ENCODE measurements at regions not wholly inside any gene's neighbourhood (a gene's known extent, or its start where the extent isn't known, plus 50 kb on each side); places are given as distances from the start of the nearest gene placed in this dataset.

DNA sequence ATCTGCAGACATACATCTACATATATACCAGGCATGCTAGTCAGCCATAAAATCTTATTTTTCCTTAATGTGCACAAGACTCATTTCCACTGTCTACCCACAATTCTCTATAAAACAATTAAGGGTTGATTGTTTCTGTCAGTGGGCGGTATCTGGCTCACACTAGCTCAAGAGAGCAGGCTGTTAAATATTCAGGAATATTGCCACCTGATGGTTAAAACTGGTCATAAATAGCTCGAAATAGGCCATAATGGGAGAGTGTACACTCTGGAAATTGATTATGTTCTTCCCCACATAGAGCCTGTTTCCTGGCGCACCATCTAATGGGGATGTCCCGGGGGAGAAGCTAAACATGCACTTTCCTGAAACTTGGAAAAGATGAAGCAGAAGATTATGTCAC lies 620.6 kb upstream of the ANKRD30A start (continued):
- TF ChIP-seq GATAD2B (conservative IDR thresholded peaks at IDR 0.05; ENCODE audit: low read depth): no peak

DNA sequence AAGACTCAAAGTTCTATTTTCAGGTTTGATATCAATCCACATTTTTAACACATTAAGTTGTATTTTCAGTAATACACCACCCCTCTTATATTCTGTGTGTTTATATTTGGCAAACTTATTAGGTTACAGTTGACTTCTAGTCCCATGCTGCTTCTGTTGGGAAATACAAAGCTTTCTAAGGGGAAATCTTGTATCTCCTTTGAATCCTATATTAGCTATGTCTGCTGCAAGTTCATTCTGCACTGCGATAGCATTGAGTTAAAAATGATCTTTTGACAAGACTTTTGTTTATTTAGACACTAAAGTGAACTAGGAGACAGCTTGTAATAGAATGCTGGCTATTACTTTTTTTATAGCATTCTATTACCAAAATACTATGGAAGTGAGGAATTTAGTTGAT lies 625.1 kb upstream of the ANKRD30A start:
- no peak overlapping the region for H3K27ac ChIP-seq (ENCODE audit: control insufficient read depth, insufficient read depth)
- DNase-seq (ENCODE audit: low read depth, low spot score) (no peak), FAIRE-seq (no peak), ATAC-seq (no peak)
- no peaks in the 10 kb centered on the region for H3K27me3 ChIP-seq (replicated peaks in 1 of 2; ENCODE audit: control insufficient read depth in 2 of 2, insufficient read depth in 2 of 2, low read length in 1 of 2)
- H2AFZ ChIP-seq (ENCODE audit: control insufficient read depth, low read depth, low read length): no peak overlapping the region
- intact Hi-C loops (cut with micrococcal nuclease; ENCODE audit: unreplicated experiment): no loop called here
- ChIA-PET POLR2A (no interaction called here), RAD21 (ENCODE audit: unreplicated experiment) (no interaction called here), CTCF (no interaction called here), SMC1A (ENCODE audit: uncharacterized antibody, unreplicated experiment) (interaction anchor here (0.5 kb wide), 1 partner anchor 1220 kb away, joined by 4 read pairs; no protein-coding TSS in a partner anchor)
- H3K4me1 ChIP-seq (ENCODE audit: control insufficient read depth, insufficient read depth, low read length): no peaks in the 10 kb centered on the region
- in situ Hi-C loops (cut with MboI): no loop called here
- H3K79me2 ChIP-seq (ENCODE audit: control insufficient read depth, insufficient read depth, low read length): no peaks in the 10 kb centered on the region
- no peaks in the 10 kb centered on the region for H3K36me3 ChIP-seq (ENCODE audit: control insufficient read depth in 2 of 2, insufficient read depth in 2 of 2, low read length in 1 of 2)
- H3K9ac ChIP-seq (ENCODE audit: control insufficient read depth, insufficient read depth, low read length): no peak overlapping the region
- no TSS peak for BruUV-seq (replicated peaks)
- no peaks in the 10 kb centered on the region for H3K9me3 ChIP-seq (replicated peaks; ENCODE audit: control insufficient read depth, insufficient read depth, low read length)
- H3K4me3 ChIP-seq: no peak overlapping the region
- no peak overlapping the region for H3K4me2 ChIP-seq (ENCODE audit: control insufficient read depth, insufficient read depth)
- H4K20me1 ChIP-seq (ENCODE audit: control insufficient read depth, insufficient read depth): no peaks in the 10 kb centered on the region
- 0% methylated on average over 1 of the region's 1 CpG for WGBS (ENCODE audit: insufficient coverage, insufficient replicate concordance, low lambda C conversion rate, missing lambda C conversion rate)
- TF ChIP-seq HDGF (IDR thresholded peaks at IDR 0.05): no peak
- TF ChIP-seq CEBPB (IDR thresholded peaks at IDR 0.05; ENCODE audit: borderline replicate concordance in 1 of 2, low read depth in 2 of 2, low read length in 2 of 2): no peak
- no peak for TF ChIP-seq CBX3 (IDR thresholded peaks at IDR 0.05; ENCODE audit: borderline replicate concordance, low read depth)
- TF ChIP-seq, protein P1, sequence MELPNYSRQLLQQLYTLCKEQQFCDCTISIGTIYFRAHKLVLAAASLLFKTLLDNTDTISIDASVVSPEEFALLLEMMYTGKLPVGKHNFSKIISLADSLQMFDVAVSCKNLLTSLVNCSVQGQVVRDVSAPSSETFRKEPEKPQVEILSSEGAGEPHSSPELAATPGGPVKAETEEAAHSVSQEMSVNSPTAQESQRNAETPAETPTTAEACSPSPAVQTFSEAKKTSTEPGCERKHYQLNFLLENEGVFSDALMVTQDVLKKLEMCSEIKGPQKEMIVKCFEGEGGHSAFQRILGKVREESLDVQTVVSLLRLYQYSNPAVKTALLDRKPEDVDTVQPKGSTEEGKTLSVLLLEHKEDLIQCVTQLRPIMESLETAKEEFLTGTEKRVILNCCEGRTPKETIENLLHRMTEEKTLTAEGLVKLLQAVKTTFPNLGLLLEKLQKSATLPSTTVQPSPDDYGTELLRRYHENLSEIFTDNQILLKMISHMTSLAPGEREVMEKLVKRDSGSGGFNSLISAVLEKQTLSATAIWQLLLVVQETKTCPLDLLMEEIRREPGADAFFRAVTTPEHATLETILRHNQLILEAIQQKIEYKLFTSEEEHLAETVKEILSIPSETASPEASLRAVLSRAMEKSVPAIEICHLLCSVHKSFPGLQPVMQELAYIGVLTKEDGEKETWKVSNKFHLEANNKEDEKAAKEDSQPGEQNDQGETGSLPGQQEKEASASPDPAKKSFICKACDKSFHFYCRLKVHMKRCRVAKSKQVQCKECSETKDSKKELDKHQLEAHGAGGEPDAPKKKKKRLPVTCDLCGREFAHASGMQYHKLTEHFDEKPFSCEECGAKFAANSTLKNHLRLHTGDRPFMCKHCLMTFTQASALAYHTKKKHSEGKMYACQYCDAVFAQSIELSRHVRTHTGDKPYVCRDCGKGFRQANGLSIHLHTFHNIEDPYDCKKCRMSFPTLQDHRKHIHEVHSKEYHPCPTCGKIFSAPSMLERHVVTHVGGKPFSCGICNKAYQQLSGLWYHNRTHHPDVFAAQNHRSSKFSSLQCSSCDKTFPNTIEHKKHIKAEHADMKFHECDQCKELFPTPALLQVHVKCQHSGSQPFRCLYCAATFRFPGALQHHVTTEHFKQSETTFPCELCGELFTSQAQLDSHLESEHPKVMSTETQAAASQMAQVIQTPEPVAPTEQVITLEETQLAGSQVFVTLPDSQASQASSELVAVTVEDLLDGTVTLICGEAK (IDR thresholded peaks at IDR 0.05; ENCODE audit: borderline replicate concordance): no peak
- no peak for TF ChIP-seq BACH1 (IDR thresholded peaks at IDR 0.05; ENCODE audit: borderline replicate concordance)
- no peak for TF ChIP-seq BHLHE40 (IDR thresholded peaks at IDR 0.05; ENCODE audit: borderline replicate concordance in 1 of 2, low read depth in 2 of 2, low read length in 1 of 2)
- TF ChIP-seq NFYB (IDR thresholded peaks at IDR 0.05; ENCODE audit: insufficient read depth, low read depth, low read length): no peak
- TF ChIP-seq GABPA (IDR thresholded peaks at IDR 0.05; ENCODE audit: low read depth): no peak
- TF ChIP-seq HCFC1 (IDR thresholded peaks at IDR 0.05; ENCODE audit: low read length): no peak
- TF ChIP-seq, protein P2, sequence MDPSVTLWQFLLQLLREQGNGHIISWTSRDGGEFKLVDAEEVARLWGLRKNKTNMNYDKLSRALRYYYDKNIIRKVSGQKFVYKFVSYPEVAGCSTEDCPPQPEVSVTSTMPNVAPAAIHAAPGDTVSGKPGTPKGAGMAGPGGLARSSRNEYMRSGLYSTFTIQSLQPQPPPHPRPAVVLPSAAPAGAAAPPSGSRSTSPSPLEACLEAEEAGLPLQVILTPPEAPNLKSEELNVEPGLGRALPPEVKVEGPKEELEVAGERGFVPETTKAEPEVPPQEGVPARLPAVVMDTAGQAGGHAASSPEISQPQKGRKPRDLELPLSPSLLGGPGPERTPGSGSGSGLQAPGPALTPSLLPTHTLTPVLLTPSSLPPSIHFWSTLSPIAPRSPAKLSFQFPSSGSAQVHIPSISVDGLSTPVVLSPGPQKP (IDR thresholded peaks at IDR 0.05; ENCODE audit: low read depth, low read length): no peak
- TF ChIP-seq PAX5 (IDR thresholded peaks at IDR 0.05; ENCODE audit: borderline replicate concordance, low read depth, low read length): no peak
- TF ChIP-seq CBFB (IDR thresholded peaks at IDR 0.05; ENCODE audit: low read depth): no peak
- TF ChIP-seq, protein P3, sequence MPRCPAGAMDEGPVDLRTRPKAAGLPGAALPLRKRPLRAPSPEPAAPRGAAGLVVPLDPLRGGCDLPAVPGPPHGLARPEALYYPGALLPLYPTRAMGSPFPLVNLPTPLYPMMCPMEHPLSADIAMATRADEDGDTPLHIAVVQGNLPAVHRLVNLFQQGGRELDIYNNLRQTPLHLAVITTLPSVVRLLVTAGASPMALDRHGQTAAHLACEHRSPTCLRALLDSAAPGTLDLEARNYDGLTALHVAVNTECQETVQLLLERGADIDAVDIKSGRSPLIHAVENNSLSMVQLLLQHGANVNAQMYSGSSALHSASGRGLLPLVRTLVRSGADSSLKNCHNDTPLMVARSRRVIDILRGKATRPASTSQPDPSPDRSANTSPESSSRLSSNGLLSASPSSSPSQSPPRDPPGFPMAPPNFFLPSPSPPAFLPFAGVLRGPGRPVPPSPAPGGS (IDR thresholded peaks at IDR 0.05; ENCODE audit: borderline replicate concordance, insufficient read depth, low read depth, low read length, poor library complexity, severe bottlenecking): no peak
- TF ChIP-seq CHD4 (IDR thresholded peaks at IDR 0.05): no peak
- TF ChIP-seq, protein P4, sequence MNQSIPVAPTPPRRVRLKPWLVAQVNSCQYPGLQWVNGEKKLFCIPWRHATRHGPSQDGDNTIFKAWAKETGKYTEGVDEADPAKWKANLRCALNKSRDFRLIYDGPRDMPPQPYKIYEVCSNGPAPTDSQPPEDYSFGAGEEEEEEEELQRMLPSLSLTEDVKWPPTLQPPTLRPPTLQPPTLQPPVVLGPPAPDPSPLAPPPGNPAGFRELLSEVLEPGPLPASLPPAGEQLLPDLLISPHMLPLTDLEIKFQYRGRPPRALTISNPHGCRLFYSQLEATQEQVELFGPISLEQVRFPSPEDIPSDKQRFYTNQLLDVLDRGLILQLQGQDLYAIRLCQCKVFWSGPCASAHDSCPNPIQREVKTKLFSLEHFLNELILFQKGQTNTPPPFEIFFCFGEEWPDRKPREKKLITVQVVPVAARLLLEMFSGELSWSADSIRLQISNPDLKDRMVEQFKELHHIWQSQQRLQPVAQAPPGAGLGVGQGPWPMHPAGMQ (IDR thresholded peaks at IDR 0.05; ENCODE audit: borderline replicate concordance): no peak
- TF ChIP-seq HDAC6 (IDR thresholded peaks at IDR 0.05; ENCODE audit: unreplicated experiment): no peak
